ENCODE measurements at regions not wholly inside any gene's neighbourhood (a gene's known extent, or its start where the extent isn't known, plus 50 kb on each side); places are given as distances from the start of the nearest gene placed in this dataset.
"Not testable (repeated sequence)": the region's sequence is repeated elsewhere in the genome, so short reads cannot be mapped to it uniquely, and the experiment has no call there.

- DNase-seq = no peak
Observed at GRCh38 chr19:30694156-30694755, 322.1 kb downstream of the ZNF536 start.

GRCh38 chr19:30692879-30693503, 320.8 kb downstream of the ZNF536 start:
- no peak for DNase-seq

- DNase-seq = peak; percentile 30
Observed at GRCh38 chr19:30692181-30692811, 320.1 kb downstream of the ZNF536 start.

GRCh38 chr19:30691819-30692166, 319.6 kb downstream of the ZNF536 start:
- DNase-seq = no peak

DNA sequence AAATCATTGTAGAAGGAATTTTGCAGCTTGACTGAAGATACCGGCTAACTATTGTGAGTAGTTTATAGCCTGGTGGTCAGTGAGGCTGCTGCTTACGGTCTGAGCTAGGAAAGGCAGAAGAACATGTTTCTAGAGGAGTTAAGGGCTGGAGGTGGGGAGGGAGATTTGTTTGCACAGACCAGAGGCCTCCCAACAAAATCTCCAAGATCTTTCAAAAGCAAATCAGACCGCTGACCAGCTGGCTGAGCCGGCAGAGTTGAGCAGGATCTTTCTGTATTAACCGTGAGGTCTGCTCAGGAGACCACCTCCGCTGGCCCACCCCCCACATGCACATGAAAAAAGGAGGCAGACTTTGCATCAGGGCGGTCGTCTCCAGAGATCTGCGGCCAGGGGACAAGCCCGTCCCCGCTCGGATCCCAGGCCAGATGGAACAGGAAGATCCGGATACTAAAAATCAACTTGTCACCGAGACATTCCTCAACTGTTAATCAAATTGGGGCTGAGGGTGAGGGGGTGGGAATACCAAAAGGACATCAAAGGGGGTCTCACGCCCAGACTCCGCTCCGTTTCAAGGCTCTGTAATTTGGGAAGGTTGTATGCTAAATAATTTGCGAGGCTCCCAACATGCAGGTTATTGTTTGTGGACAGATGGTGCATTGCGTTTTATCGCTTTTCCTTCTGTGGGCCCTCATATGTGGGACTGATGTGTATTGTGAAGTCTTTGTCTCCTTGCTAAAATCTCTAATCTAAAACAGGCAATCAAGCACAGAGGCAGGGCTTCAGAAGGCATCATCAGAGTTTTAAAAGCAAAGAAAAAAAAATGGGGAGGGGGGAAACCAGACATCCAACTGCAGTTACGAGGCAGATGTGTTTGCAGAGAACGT, 319.0 kb downstream of the ZNF536 start:
- DNase-seq = no peak

DNA sequence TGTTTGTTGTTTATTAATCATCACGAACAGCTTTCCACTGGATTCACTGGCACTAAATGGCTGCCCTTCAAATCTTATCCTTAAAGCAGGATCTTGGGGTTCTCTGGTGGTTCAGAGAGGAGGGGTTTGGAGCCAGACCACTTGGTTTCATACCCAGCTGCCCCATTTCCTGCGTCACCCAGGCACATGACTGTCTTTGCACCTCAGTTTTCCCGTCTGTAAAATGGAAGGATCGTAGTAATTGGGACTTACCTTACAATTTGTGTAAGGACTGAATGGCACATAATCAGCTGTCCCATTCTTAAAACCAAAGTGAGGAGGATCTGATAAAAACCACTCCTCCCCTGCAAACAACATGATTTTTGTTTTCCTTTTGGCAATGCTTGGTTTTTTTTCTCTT, 318.3 kb downstream of the ZNF536 start:
- DNase-seq = no peak

DNA sequence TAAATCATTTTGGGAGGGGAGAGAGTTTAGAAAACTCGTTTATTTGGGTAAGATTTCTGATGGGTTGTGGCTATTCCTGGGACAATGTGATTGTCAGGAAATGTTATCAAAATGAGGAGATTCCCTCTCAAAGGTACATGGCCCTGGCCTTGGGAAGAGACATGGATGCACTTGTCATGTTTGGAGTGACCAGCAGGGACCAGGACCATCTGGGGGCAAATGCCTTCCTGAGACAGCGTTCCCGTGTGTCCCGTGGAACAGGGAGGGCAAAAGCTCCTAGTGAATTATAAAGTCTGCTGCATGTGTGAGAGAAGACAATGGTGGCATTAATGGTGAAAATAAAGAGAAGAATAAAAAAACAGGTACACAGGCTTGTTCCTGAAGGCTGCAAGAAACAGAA, 317.3 kb downstream of the ZNF536 start:
- DNase-seq = no peak

DNA sequence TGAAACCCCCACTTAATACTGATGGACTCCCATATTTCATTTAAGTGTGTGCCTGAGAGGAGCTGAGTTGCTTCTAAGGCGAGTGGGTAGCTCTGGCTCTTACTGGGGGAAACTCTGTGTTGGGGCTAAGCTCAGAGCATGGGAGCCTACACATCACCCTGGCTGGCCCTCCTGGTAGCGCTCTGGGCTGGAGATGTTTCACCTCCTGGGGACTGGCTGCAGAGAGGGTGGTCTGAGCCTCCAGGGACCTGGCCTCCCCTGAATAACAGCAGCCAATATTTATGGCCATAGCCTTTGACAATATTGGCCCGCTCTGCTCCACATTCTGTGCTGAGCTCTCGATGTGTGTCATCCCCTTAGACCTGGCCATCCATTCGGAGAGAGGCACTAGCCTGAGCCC, 316.5 kb downstream of the ZNF536 start:
- DNase-seq = no peak

GRCh38 chr19:30686826-30687566, 314.8 kb downstream of the ZNF536 start:
- DNase-seq = no peak

DNA sequence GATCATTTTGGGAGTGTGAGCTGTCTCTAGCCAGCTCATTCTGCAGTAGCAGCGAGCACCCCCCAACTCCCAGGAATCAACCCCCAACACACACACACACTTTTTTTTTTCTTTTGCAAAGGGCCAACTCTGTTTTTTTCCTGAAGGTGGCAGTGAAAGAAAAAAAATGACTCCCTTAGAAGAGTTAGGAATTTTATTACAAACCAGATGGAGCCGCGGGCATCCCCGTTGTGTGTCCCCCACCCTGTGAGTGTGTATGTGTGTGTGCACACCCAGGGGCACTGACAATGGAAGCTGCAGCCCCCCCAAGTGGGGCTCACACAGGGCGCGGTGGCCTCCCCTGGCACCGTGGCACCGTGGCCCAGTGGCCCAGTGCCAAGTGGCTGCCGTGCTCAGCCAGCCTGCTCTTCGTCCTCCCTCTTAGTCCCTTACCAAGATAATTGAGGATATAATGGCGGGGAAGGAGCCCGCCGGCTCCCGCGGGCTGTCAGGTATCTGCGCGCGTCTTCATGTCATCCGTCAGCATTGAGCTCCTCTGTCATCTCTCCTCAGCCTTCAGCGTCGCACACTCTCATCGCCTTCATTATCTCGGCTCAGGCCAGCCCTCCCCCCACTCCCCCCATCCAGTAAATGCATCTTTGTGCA, 314.1 kb downstream of the ZNF536 start:
- peak; percentile 46 for DNase-seq

GRCh38 chr19:30685426-30686000, 313.3 kb downstream of the ZNF536 start:
- no peak for DNase-seq

GRCh38 chr19:30684613-30685012, 312.4 kb downstream of the ZNF536 start:
- DNase-seq = no peak

DNA sequence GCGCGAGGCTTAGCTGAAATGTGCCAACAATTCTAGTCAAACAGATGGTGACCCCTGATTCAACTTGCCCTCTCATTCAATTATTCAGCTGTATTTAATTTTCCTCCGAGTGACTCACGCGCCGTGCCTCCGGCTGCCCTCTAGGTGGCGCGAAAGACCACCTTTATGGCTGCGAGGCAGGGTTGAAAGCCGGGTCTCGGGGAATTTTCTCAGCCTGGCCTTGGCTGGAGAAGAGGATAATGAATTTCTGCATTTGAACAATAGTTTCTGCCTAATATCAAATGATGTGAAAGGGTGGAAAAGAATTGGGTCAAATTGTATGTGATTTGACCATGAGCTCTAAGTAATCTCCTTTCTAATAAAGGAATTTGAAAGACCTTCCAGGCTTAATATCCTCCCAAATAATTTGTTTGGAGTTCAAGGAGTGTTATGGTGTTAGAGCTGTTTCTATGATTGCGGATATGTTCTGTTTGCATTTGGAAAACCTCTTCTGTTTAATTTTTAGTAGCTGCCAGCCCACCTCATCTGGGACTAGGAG, 310.9 kb downstream of the ZNF536 start:
- peak; percentile 80 for DNase-seq

GRCh38 chr19:30682146-30682998, 310.2 kb downstream of the ZNF536 start:
- no peak for DNase-seq

GRCh38 chr19:30681162-30682100, 309.2 kb downstream of the ZNF536 start:
- no peak for DNase-seq

- DNase-seq = not testable (repeated sequence)
Observed at GRCh38 chr19:30680399-30680798, 308.2 kb downstream of the ZNF536 start.

- DNase-seq = no peak
Observed at GRCh38 chr19:30679789-30680188, 307.6 kb downstream of the ZNF536 start.

- no peak for DNase-seq
Observed at GRCh38 chr19:30679153-30679702, 307.0 kb downstream of the ZNF536 start.

DNA sequence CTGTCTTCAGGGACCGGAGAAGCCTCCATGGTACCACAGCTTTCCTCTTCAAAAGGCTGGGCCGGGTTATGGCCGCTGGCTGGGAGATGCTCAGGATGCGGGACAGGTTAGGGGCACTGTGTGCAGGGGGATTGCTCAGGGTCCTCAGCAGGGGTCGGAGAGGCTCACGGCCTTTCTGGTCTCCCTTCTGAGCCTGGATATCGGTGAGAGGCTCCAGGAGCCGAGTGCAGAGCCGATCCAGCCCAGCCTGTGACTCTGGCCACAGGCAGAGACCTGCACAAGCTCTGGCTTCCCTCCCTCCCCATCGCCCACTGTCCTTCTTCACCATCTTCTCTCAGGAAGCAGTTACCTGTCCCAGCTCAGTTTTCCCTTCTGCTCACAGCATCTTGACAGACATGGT, 306.0 kb downstream of the ZNF536 start:
- no peak for DNase-seq

Measured in fibroblast of skin of back (primary cell).